HG02610 (cell line): ENCODE measurements at regions not wholly inside any gene's neighbourhood (a gene's known extent, or its start where the extent isn't known, plus 50 kb on each side); places are given as distances from the start of the nearest gene placed in this dataset.

ENCODE experiments used
- ATAC-seq: cut with Tn5 transposase; IDR thresholded peaks from one replicate; pipeline ENCODE4 v1.9.1; 2021; ENCODE audit warnings: mild to moderate bottlenecking, moderate library complexity; ENCODE audit not compliant: unreplicated experiment

DNA sequence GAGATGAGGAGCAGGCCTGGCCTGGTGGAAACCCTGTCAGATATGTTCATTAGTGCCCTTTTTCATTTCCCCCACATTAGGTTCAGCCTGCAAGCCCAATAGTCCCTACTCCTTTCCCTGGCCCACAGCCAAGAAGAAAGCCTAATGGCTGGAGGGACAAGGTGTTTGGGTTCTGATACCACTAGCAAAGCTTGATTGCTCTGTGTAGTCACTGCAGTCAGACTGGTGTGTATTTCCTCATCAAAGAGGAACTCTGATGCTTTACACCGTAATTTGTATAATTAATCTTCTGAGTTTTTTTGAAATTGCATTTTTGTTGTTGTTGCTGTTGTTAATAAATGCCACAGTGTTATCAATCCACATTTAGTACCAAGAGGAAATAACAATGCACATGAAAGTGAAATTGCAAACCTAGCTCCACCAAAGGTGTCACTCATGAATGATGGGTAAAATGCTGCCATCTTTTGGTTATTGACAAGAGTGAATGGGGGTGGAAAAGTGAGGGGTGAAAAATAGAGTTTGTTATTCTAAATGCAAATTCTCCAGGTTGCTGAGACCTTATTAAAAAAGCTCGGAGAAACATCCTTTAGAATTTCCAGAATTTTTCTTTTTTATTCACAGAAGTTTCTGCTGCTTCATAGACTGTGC is 320.2 kb upstream of the POU3F2 start:
- ATAC-seq, result no peak

DNA sequence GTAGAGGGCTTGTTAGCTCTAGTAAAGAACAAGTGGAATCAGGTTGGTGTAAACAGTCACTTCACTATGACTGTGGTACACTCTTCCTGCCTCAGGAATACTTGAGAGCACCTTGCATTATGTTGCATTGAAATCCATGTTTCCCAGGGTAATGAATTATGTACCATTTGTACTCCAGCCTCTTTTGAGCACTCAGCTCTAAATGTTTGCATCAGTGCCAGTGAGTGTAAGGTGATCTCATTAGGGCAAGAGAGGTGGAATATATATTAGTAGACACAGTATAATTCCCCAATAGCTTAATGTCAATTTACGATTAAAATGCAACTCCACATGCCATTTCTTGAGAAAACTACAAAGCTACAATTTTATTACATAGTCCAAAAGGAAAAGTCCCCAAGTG is 319.6 kb upstream of the POU3F2 start:
- no peak for ATAC-seq

DNA sequence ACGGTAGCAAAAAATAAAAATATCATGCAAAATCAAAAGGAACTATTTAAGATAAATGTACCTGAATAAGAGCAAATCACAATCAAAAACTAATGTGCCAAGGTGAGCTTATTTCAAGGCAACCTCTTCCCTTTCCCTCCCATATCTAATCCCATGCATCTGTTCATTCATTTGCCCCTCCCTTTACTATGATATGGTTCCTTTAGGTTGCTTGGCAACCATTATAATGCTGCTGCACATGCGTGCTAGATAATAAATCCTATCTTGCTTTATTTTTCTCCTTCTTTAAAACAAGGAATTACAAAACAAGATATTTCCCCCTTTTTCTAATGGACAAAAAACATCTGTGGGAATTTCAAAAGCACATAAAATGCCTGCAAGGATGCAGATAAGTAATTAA is 318.2 kb upstream of the POU3F2 start:
- no peak for ATAC-seq

DNA sequence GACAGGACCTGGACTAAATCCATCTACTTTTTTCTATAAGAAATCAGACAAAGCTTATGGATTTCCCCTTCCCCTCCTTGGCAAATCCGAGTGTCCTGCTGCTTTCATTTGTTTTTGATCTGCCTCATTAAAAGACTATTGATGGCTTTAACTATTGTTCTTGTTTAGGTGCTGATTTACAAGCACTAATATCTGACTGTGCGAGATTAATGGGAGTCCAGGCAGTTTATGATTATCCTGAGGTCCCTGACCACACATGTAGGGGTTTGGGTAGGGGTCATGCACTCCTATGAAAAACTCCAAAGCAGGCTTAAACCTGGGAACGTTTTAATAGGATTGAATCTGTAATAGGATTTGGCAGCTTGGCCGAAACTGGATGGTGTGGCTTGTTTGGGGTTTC is 317.5 kb upstream of the POU3F2 start:
- no peak for ATAC-seq

DNA sequence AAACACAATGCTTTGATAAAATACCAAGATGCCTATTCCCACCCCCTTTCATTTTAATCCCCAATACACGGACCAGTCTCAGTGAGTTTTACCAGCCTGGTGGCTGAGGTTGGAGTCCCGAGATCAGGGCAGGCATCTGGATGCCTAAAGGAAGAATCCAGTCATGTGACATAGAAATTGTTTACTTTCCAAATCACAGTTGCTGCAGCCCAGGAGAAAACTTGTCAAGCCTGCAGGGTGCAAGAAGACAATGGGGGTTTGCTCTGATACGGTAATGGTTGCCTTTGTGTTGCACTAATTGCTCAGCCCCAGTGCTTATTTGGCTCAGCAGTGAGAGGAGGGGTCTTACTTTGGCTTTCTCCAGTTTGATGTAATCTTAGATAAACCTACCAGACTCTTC is 308.5 kb upstream of the POU3F2 start:
- ATAC-seq, result no peak

DNA sequence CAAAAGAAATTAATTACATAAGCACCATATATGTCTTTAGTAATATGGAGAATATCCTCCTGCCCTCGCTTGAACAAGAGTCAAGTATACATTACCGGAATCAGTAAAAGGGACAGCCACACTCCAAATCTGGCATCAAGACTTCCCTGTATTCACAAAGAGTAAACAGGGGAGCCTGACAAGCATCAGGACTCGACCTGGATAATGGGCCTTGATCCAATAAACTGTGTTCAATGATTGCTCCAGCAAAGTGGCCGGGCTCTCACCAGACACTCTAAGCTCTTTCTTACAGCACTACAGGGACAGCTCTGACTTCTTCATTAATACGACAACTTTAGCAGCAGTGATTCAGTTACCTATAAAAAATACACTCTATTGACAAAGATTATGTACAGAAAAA is 307.9 kb upstream of the POU3F2 start:
- no peak for ATAC-seq

DNA sequence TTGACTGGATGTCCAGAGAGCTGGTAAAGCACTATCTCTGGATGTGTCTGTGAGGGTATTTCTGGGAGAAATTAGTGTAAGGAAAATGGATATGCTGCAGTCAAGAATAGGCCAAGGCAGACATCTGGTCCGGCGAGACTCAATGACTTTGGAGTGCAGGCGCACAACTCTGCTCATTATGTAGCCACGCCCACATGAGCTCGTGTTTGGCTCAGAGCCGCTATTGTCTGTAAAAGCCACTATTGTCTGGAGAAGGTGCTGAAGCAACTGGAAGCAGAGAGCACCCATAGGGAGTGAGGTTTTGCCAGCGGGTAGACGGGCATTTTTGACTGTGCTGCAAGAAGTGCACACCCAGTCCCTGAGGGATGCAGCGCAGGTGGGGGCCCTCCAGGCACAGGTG is 305.0 kb upstream of the POU3F2 start:
- no peak for ATAC-seq

DNA sequence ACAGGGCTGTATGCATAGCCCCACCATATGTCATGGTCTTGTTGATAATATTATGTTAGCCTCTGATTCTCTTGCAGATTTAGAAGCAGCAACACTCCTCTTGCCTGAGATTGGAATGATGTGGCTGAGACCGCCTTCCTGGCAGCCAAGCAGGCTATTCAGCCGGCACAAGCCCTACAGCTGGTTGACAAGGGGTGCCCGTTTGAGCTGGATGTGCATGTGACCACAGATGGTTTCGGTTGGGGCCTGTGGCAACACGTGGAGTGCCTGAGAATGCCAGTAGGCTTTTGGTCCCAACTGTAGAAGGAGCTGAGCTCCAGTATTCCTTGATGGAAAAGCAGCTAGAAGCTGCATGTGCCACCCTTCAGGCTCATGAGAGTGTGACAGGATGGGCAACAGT is 303.6 kb upstream of the POU3F2 start:
- no peak for ATAC-seq

DNA sequence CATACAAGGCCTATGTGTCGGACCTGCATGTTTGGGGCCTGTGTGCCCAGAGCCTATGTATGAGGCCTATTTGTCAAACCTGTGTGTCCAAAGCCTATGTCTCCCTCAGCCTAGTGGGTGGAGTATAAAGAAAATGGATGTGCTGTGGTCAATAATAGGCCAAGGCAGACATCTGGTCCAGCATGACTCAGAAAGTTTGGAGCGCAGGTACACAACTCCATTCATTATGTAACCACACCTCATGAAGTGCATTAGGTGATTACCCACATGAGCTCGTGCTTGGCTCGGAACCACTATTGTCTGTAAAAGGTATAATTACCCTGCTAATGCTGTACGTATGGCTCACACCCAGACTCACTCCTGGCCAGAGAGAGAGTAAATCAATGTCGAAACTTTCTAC is 302.4 kb upstream of the POU3F2 start:
- ATAC-seq, result no peak

DNA sequence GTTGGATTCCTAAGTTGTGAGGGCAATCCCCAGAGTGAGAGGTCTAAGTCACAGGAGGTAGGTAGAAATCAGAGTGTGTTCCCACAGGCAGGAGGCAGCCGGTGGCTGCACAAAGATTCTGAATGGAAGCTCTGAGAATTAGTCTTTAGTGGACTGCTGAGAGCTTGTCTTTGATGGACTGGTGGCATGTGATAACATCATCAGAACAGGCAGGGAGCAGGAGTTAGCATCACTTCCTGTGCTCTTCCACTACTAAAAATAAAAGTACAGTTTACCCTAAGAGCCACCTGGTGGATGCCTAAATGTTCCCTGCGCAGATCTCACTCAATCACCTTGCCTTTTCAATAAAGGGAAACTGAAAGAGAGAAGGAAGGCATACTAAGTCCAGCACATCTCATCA is 294.6 kb upstream of the POU3F2 start:
- peak; percentile 59 for ATAC-seq

DNA sequence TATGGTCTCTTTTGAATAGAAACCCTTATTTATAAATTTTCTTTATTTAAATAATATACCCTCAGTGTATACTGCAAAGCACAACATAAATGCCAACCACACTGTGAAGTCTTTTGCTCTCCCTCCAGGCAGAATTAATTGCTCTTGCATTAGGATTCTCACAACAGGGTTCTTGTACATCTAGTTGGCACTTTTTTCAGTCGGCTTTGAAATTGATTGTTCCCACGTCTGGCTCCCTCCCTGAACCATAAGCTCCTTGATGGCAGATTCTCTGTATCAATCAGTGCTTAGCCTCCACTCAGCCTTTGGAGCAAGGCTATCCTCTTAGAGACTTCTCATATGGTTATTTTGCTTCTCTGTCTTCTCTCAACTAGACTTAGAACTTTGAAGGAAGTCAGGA is 288.0 kb upstream of the POU3F2 start:
- ATAC-seq, result no peak

DNA sequence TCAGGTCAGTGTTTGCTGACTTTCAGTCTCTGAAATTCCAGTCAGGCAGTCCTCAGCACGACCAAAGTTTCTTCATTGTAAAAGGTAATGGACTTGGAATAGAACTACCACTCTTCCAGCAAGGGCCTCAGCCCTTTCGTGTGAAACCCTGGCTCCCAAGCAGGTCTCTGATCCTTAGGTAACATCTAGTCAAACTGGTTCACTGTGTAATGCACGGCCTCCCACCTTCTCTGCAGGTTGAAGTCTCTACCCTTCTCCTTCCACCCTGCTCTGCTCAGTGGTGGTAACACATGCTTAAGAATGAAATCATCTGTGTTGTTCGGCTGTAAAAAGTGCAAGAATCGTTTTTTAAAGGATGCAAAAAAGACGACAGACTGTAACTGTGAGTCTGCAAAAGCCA is 287.2 kb upstream of the POU3F2 start:
- no peak for ATAC-seq

DNA sequence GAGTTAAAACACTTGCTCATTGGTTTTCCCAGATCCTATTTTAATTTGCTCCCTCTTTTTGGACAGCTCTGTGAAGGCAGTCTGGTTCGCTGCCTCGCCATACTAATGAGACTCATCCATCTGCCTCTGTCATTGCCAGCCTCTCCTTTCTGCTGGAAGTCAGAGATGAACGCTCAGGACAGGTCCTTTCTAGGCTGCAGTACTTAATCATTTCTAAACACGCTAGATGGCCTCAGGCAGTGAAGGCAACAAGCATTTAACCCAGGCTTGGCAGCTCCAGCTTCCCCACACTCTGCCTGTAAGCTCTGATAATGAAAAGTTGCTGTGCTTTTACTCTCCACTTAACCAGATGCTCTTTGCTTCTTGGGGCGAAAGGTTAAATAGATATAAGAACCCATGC is 286.7 kb upstream of the POU3F2 start:
- no peak for ATAC-seq

DNA sequence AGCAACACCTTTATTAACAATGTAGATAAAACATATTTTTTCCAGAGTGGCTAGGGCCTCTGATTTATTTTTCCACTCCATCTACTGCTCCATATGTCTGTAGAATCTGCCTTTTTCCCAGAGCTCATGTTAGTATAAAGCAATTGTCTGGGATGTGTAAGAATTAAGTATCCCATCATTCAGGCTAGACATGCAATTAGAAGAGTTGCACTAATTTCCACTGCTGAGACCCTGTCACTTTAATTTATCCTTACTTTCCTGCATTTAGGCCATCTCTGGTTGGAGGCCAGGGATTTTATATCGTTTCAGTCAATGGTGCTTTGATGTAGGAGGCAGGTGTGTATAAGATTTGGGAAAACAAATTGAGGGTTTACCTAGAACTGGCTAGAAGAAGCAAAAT is 286.1 kb upstream of the POU3F2 start:
- no peak for ATAC-seq

DNA sequence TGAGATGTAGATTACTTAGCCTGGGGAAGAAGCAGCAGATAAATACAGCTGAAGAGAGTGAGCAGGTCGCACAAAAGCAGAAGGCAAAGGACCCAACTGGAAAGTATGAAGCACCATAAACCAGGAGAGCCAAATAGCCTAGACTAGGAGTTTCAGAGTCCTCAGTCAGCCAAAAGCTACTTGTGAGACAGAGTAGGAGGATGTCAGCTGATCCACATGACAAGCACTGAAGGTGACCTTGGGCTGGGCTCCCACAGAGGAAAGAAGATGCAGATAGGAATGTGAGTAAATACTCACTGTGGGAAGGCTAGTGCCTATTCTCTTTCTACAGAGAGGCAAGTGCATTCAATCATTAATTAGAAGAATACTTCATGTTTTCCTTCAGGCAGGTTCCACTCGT is 274.0 kb upstream of the POU3F2 start:
- no peak for ATAC-seq

DNA sequence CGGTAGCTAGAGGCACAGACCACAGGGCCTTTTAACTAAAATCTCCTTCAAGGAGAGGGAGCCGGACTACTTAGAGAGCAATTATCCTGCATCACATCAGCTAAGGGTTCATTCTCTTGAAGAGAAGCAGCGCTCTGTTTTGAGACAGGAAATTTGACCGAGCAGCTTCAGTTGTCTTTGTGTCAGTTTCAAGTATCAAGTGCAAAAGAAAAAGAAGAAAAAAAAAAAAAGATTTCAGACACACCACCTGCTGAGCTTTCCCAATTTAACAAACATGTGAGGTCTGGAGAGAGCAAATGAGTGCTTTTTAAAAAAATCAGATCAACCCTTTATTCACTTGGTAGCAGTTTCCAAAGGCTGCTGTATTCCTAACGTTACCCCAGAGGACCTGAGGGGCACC is 273.5 kb upstream of the POU3F2 start:
- no peak for ATAC-seq

DNA sequence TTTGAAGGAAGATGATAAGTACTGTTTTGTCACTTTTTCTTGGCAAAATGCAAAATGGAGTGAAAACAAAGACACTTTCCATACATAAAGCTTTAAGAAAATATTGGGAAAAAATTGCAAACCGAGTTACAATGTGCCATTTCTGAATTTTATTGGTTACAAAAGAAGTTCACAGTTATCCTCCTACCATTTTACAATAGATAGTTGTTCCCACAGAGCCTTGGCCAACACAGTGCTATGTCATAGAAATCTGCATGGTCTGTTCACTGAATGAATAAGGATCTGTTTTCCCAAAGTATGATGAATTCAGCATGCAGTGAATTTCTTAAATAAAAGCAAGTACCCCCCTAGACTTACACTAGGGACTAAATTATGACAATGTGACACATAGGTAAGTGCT is 268.2 kb upstream of the POU3F2 start:
- no peak for ATAC-seq

DNA sequence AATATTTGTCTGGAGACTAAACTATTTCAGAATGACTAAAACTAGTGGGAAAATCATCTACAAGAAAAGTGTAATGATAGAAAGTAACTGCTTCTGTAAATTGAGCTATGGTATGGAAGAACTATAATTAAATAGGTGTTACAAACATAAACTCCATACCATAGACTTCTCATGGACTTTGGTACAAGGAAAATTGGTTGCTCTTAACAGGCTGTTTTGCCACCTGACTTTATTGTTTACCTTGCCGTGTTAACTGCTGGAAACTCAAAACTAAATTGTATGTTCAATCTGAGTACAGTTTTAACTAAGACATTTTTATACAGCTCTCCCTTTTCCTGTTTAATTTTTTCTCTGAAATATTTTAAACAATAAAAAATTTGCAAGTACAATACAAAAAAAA is 261.8 kb upstream of the POU3F2 start:
- ATAC-seq, result no peak

DNA sequence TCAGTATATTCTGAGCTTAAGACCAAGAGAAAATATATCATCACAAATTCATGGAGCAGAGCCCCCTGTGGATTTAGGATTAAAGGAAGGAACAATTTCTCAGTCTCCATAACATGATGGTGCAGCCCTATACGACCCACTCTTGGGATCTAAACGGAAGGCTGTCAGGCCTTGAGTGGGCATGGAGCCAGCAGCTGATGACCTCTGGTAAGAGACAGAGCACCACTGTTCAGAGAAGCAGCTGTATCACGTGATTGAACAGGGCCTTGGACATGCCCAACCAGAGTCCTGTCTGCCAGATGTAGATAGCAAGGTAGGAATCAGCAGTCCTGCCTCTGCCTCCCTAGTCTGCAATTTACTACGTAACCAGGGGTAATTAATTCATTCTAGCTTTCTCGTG is 259.4 kb upstream of the POU3F2 start:
- no peak for ATAC-seq

DNA sequence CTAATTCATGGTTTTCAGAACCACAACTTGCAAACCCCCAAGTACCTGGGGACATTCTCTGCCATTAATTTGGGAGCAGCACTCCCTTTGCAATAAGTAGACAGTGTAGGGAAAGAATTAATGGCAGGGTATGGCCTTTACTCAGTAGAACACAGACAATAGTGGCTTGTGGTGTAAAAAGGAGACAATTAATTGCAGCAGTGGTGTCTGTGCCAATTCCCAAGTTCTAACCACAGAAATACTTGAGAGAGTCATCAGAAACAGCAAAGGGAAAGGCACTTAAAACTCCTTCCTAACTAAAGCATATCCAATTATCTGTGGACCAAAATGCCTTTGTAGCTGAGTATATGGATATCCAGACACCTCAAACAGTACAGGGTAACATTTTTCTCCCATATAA is 257.6 kb upstream of the POU3F2 start:
- ATAC-seq, result no peak

DNA sequence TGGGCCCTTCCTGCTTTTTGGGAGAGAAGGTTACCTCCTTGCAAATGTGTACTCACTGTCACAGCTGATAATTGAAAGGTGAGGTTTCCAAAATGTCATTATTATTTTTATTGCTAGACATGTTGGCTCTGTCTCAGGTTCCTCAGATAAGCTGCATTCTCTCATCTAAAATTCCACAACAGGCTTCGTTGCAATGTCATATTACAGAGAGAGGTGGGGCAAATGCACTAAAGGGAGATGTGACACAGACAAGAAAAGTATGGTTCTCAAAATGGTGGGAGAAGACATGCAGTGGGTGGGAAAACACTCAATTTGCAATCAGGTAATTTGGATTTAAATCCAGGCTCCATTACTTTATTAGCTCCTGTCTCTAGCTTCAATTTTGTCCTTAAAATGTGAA is 256.4 kb upstream of the POU3F2 start:
- no peak for ATAC-seq

DNA sequence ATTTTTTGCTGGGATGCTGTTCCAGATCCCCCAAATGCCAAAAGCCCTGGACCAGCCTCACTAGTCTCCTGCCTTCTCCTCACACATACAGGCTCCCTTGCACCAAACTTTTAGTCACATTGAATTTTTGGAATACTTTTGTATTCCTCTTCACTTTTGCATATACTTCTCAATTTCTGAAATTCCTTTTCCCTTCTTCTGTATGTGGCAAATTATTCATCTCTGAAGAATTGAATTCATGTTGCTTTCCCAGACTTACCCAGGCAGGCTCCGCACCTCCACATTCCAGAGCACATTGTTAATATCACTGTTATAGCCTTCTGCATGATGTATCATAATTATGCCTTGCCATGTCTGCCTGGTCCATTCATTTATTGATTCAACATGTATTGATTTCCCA is 255.3 kb upstream of the POU3F2 start:
- ATAC-seq, result no peak

DNA sequence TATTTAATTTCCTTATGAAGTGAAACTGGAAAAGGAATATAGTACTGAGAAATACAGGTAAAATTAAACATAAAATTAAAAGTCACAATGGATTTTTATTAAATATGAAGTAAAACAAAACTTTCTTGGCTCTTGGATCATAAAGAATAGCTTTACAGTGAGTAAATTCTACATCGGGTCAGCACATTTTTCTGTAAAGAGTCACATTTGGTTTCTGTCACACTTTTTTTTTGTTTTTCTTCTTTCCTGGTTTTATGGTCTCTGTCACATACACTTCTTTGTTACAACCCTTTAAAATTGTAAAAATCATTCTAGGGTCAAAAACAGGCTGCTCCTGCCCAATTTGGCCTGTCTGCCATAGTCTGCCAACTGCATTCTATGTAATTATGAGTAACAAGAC is 254.4 kb upstream of the POU3F2 start:
- ATAC-seq, result no peak

DNA sequence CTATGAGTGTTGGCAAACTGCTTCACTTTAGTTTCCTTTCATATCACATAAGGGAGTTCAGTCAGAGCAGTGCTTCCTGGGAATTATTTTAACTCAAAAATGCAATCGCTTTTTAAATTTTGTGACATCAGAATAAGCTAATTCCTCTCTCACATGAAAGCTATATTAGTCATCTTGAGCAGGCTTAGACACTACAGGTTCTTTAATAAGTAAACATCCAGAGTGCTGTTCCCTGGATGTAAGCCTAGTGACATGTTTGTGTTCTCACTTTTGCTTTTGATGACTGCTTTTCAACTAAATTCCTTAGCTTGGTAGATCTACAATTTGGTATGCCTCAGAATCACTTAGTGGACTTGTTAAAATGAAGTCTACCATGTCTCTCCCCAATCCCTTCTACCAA is 252.7 kb upstream of the POU3F2 start:
- ATAC-seq, result no peak
